ENCODE measurements at regions not wholly inside any gene's neighbourhood (a gene's known extent, or its start where the extent isn't known, plus 50 kb on each side); places are given as distances from the start of the nearest gene placed in this dataset.
"Not testable (repeated sequence)": the region's sequence is repeated elsewhere in the genome, so short reads cannot be mapped to it uniquely, and the experiment has no call there.

DNA sequence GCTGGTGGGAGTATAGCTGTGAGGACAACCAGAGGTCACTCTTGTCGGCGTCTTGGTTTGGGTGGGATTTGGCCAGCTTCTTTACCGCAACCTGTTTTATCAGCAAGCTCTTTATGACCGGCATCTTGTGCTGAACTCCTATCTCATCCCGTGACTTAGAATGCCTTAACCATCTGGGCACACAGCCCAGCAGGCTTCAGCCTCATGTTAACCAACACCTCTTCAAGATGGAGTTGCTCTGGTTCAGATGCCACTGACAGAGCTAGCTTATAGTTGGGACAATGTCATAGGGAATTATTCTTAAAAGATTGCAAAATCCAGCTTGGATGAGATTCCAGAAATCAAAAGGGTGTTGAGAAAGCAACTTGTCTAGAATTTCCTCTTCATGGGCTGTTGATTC, 377.1 kb upstream of the AMELY start:
- peaks cover 36% of the 10 kb centered on the region for H3K4me1 Mint-ChIP-seq

DNA sequence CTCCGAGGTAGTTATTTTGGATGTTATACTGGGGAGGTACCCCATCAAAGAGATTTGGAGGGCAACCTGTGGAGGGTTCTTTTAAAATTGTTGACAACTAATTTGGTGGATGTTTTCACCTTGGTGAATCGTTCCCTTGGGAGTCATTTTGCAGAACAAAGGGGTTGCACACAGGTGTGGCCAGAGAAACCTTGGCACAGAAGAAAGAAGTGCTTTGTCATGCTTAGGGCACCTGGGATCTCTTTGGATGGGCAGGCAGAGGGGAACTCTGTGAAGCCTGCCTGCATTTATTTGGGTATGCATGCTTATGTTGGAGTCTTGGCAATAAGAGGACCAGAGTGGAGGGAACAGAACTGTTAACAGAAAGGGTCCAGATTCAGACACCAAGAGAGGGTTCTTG, 376.4 kb upstream of the AMELY start:
- WGBS (ENCODE audit: insufficient coverage): 100% methylated on average over 1 of the region's 2 CpGs
- H3K27ac ChIP-seq (ENCODE audit: low read length in 2 of 2); H3K9me3 Mint-ChIP-seq (ENCODE audit: insufficient read depth); H2AFZ ChIP-seq (ENCODE audit: insufficient read depth, low read depth, low read length, poor library complexity, severe bottlenecking); H3K4me2 ChIP-seq (replicated peaks; ENCODE audit: low read depth, low read length, poor library complexity, severe bottlenecking); H3K79me2 ChIP-seq (ENCODE audit: control insufficient read depth, insufficient read depth, low read length); intact Hi-C loops (cut with micrococcal nuclease); H3K4me3 ChIP-seq (ENCODE audit: control extremely low read depth in 1 of 5, extremely low read depth in 1 of 5, insufficient read depth in 1 of 5, low read depth in 2 of 5, low read length in 4 of 5); H3K9me3 ChIP-seq (ENCODE audit: control extremely low read depth in 1 of 3, control insufficient read depth in 2 of 3, insufficient read depth in 1 of 3, low read length in 2 of 3); DNase-seq; H3K36me3 ChIP-seq (replicated peaks in 1 of 2; ENCODE audit: control extremely low read depth in 1 of 2, control insufficient read depth in 1 of 2, extremely low read depth in 1 of 2, insufficient read depth in 2 of 2, low read length in 1 of 2); H3K4me3 Mint-ChIP-seq; H3K9ac ChIP-seq (ENCODE audit: low read length); ATAC-seq (ENCODE audit: low read depth); H3K27me3 Mint-ChIP-seq; H4K20me1 ChIP-seq (ENCODE audit: control insufficient read depth, insufficient read depth, low read length, poor library complexity, severe bottlenecking); H3K27me3 ChIP-seq (replicated peaks in 1 of 4; ENCODE audit: control extremely low read depth in 1 of 4, control insufficient read depth in 3 of 4, insufficient read depth in 4 of 4, low read length in 3 of 4); POLR2A ChIA-PET; CTCF ChIA-PET: not testable (repeated sequence)
- peaks cover 0 to 47% of the 10 kb centered on the region in 2 donors for H3K4me1 ChIP-seq (ENCODE audit: control insufficient read depth in 2 of 2, insufficient read depth in 2 of 2, low read length in 2 of 2)
- H3K4me1 Mint-ChIP-seq: peaks cover 40% of the 10 kb centered on the region
- peak overlapping the region; percentile 62 for H3K27ac Mint-ChIP-seq

More for the DNA sequence above, 377.1 kb upstream of the AMELY start:
- TF ChIP-seq, protein P1, sequence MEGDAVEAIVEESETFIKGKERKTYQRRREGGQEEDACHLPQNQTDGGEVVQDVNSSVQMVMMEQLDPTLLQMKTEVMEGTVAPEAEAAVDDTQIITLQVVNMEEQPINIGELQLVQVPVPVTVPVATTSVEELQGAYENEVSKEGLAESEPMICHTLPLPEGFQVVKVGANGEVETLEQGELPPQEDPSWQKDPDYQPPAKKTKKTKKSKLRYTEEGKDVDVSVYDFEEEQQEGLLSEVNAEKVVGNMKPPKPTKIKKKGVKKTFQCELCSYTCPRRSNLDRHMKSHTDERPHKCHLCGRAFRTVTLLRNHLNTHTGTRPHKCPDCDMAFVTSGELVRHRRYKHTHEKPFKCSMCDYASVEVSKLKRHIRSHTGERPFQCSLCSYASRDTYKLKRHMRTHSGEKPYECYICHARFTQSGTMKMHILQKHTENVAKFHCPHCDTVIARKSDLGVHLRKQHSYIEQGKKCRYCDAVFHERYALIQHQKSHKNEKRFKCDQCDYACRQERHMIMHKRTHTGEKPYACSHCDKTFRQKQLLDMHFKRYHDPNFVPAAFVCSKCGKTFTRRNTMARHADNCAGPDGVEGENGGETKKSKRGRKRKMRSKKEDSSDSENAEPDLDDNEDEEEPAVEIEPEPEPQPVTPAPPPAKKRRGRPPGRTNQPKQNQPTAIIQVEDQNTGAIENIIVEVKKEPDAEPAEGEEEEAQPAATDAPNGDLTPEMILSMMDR (IDR thresholded peaks at IDR 0.05): no peak
- no peak for TF ChIP-seq EZH2 (IDR thresholded peaks at IDR 0.05; ENCODE audit: borderline replicate concordance, insufficient read depth, low read depth, low read length, poor library complexity, severe bottlenecking)
- H3K4me1 ChIP-seq (ENCODE audit: control insufficient read depth in 2 of 2, insufficient read depth in 2 of 2, low read length in 2 of 2): peaks cover 0 to 40% of the 10 kb centered on the region in 2 donors
- H2AFZ ChIP-seq (ENCODE audit: insufficient read depth, low read depth, low read length, poor library complexity, severe bottlenecking): no peak overlapping the region
- H3K27me3 Mint-ChIP-seq: no peaks in the 10 kb centered on the region
- no peaks in the 10 kb centered on the region for H3K9me3 ChIP-seq (ENCODE audit: control extremely low read depth in 1 of 3, control insufficient read depth in 2 of 3, insufficient read depth in 1 of 3, low read length in 2 of 3)
- H3K79me2 ChIP-seq (ENCODE audit: control insufficient read depth, insufficient read depth, low read length): no peaks in the 10 kb centered on the region
- POLR2A ChIA-PET: no interaction called here
- no peak overlapping the region for H3K4me3 ChIP-seq (ENCODE audit: control extremely low read depth in 1 of 5, extremely low read depth in 1 of 5, insufficient read depth in 1 of 5, low read depth in 2 of 5, low read length in 4 of 5)
- H3K9ac ChIP-seq (ENCODE audit: low read length): no peak overlapping the region
- H3K27ac Mint-ChIP-seq: no peak overlapping the region
- ATAC-seq (ENCODE audit: low read depth) (no peak), DNase-seq (no peak)
- H3K27ac ChIP-seq (ENCODE audit: low read length in 2 of 2): no peak overlapping the region
- intact Hi-C loops (cut with micrococcal nuclease): no loop called here
- WGBS (ENCODE audit: insufficient coverage): no CpG with 5 or more reads among the region's 5 CpGs
- H3K9me3 Mint-ChIP-seq (ENCODE audit: insufficient read depth): no peaks in the 10 kb centered on the region
- CTCF ChIA-PET: no interaction called here
- H3K4me2 ChIP-seq (replicated peaks; ENCODE audit: low read depth, low read length, poor library complexity, severe bottlenecking): no peak overlapping the region
- H3K4me3 Mint-ChIP-seq: no peak overlapping the region
- H4K20me1 ChIP-seq (ENCODE audit: control insufficient read depth, insufficient read depth, low read length, poor library complexity, severe bottlenecking): no peaks in the 10 kb centered on the region
- H3K36me3 ChIP-seq (replicated peaks in 1 of 2; ENCODE audit: control extremely low read depth in 1 of 2, control insufficient read depth in 1 of 2, extremely low read depth in 1 of 2, insufficient read depth in 2 of 2, low read length in 1 of 2): peaks cover 0 to 3% of the 10 kb centered on the region in 2 experiments
- H3K27me3 ChIP-seq (replicated peaks in 1 of 4; ENCODE audit: control extremely low read depth in 1 of 4, control insufficient read depth in 3 of 4, insufficient read depth in 4 of 4, low read length in 3 of 4): no peaks in the 10 kb centered on the region

Measured in B cell (primary cell).